ENCODE measurements at regions not wholly inside any gene's neighbourhood (a gene's known extent, or its start where the extent isn't known, plus 50 kb on each side); places are given as distances from the start of the nearest gene placed in this dataset.

- no peak for ATAC-seq
- Histone ChIP-seq H3K9me3 (no peaks in the 10 kb centered on the region), H3K27me3 (ENCODE audit: insufficient read depth in 3 of 3, low read length in 2 of 3) (peaks cover 3 to 21% (median 4%) of the 10 kb centered on the region in 3 donors), H3K36me3 (ENCODE audit: insufficient read depth in 1 of 2, low read depth in 1 of 2) (no peaks in the 10 kb centered on the region), H3K27ac (no peak overlapping the region), H3K4me1 (no peaks in the 10 kb centered on the region), H3K4me3 (no peak overlapping the region)
- no peak for TF ChIP-seq CTCF (IDR thresholded peaks at IDR 0.05)
- intact Hi-C loops (cut with DNase I) = no loop called here
- 0 to 23% (median 9%) methylated on average over 1 of the region's 1 CpG for WGBS, 3 donors
- no peak for DNase-seq
These were observed 177.8 kb downstream of the OLFM4 start for GRCh38 chr13:53206455-53206854.

GRCh38 chr13:53207556-53207955 lies 178.9 kb downstream of the OLFM4 start:
- WGBS, 3 donors = 61 to 71% (median 62%) methylated on average over 3 of the region's 3 CpGs
- Histone ChIP-seq H3K27me3 (ENCODE audit: insufficient read depth in 3 of 3, low read length in 2 of 3) (peaks cover 0 to 10% (median 3%) of the 10 kb centered on the region in 3 donors), H3K4me3 (no peak overlapping the region), H3K4me1 (no peaks in the 10 kb centered on the region), H3K27ac (no peak overlapping the region), H3K9me3 (no peaks in the 10 kb centered on the region), H3K36me3 (ENCODE audit: insufficient read depth in 1 of 2, low read depth in 1 of 2) (no peaks in the 10 kb centered on the region)
- TF ChIP-seq CTCF (IDR thresholded peaks at IDR 0.05) = no peak
- ATAC-seq (no peak), DNase-seq (no peak)
- intact Hi-C loops (cut with DNase I) = no loop called here

GRCh38 chr13:53214433-53214832 lies 185.8 kb downstream of the OLFM4 start:
- Histone ChIP-seq H3K9me3 (no peaks in the 10 kb centered on the region), H3K36me3 (ENCODE audit: insufficient read depth in 1 of 2, low read depth in 1 of 2) (no peaks in the 10 kb centered on the region), H3K27me3 (ENCODE audit: insufficient read depth in 3 of 3, low read length in 2 of 3) (no peaks in the 10 kb centered on the region), H3K4me1 (no peaks in the 10 kb centered on the region), H3K4me3 (no peak overlapping the region), H3K27ac (no peak overlapping the region)
- no peak for ATAC-seq
- TF ChIP-seq CTCF (IDR thresholded peaks at IDR 0.05) = no peak
- DNase-seq = no peak
- intact Hi-C loops (cut with DNase I) = no loop called here
- WGBS, 3 donors = 68 to 76% (median 69%) methylated on average over 4 of the region's 4 CpGs

GRCh38 chr13:53215563-53215962 lies 186.9 kb downstream of the OLFM4 start:
- WGBS, 3 donors = 59 to 66% (median 64%) methylated on average over 2 of the region's 2 CpGs
- Histone ChIP-seq H3K36me3 (ENCODE audit: insufficient read depth in 1 of 2, low read depth in 1 of 2) (no peaks in the 10 kb centered on the region), H3K27ac (no peak overlapping the region), H3K27me3 (ENCODE audit: insufficient read depth in 3 of 3, low read length in 2 of 3) (no peaks in the 10 kb centered on the region), H3K9me3 (no peaks in the 10 kb centered on the region), H3K4me3 (no peak overlapping the region), H3K4me1 (no peaks in the 10 kb centered on the region)
- TF ChIP-seq CTCF (IDR thresholded peaks at IDR 0.05) = no peak
- DNase-seq (no peak), ATAC-seq (no peak)
- intact Hi-C loops (cut with DNase I) = no loop called here

- no peak overlapping the region for H3K27ac ChIP-seq
- no peak for DNase-seq
- TF ChIP-seq CTCF (IDR thresholded peaks at IDR 0.05) = no peak
- H3K27me3 ChIP-seq (ENCODE audit: insufficient read depth in 3 of 3, low read length in 2 of 3) = no peaks in the 10 kb centered on the region
- H3K4me1 ChIP-seq = no peaks in the 10 kb centered on the region
- ATAC-seq = no peak
- H3K36me3 ChIP-seq (ENCODE audit: insufficient read depth in 1 of 2, low read depth in 1 of 2) = no peaks in the 10 kb centered on the region
- intact Hi-C loops (cut with DNase I) = no loop called here
- no peaks in the 10 kb centered on the region for H3K9me3 ChIP-seq
- 71 to 82% (median 81%) methylated on average over 1 of the region's 1 CpG for WGBS, 3 donors
- H3K4me3 ChIP-seq = no peak overlapping the region
These were observed 188.2 kb downstream of the OLFM4 start for GRCh38 chr13:53216773-53217172.

All from psoas muscle (tissue), 7 donors.